HG03558 (cell line): ENCODE measurements at regions not wholly inside any gene's neighbourhood (a gene's known extent, or its start where the extent isn't known, plus 50 kb on each side); places are given as distances from the start of the nearest gene placed in this dataset.

Experiments used
- ATAC-seq: cut with Tn5 transposase; IDR thresholded peaks from one replicate; pipeline ENCODE4 v1.9.1; 2021; ENCODE audit warnings: moderate number of reproducible peaks; ENCODE audit not compliant: unreplicated experiment; ENCODE audit errors: extremely low read depth

DNA sequence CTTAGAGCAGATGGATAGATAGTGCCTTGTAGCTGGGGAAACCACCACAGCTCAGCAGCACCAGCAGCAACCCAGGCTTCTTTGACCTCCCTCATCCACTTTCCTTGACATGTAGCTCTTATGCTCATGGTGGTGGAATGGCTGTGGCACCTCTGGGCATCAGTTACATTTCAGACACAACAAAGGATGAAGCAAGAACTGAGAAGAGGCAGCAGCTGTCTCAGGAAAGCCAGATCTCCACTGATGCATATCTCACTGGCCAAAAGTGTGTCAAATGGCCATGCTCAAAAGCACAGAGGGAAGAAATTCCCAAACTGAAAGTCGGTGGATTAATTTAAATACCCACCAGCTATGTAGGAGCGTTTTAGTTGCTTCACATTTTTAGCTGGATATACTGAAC, 671.4 kb upstream of the SALL1 start:
- ATAC-seq, result no peak

GRCh38 chr16:51821527-51821926, 670.5 kb upstream of the SALL1 start:
- ATAC-seq, result no peak

DNA sequence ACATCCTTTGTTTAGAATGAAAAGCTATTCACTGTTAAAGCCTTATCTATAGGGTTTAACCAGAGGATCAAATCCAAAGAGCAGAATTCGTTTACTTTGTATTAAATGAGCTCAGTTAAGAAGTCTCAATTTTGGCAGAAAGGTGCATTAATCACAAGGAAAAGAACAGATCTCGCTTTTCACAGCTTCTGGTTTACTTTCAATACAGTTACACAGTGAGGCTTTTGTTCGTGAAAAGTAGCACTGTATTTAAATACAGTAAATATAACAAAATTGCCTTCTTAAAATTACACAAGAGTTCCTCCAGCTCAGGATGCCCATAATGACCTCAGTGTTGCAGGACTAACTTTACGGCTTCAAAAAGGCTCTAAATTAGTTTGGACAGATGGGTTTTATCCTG, 669.1 kb upstream of the SALL1 start:
- ATAC-seq, result no peak

- no peak for ATAC-seq
Observed at GRCh38 chr16:51818342-51818944, 667.4 kb upstream of the SALL1 start.

DNA sequence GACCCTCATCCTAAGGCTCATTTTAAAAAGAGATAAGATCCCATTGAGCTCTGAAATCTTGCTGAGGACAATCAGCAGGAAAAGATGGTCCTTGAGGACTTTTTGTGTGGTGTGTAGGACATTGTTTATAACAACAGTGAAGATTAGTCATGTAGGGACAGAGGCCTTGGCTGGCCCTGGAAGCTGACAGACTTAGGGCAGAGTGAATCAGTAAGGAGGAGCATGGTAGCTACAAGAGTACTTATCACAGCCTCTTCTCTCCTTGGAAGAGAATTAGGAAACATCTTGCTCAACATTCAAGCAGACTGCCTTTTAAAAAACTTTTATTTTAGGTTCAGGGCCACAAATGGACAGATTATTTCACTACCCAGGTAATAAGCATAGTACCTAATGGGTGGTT, 665.9 kb upstream of the SALL1 start:
- no peak for ATAC-seq

DNA sequence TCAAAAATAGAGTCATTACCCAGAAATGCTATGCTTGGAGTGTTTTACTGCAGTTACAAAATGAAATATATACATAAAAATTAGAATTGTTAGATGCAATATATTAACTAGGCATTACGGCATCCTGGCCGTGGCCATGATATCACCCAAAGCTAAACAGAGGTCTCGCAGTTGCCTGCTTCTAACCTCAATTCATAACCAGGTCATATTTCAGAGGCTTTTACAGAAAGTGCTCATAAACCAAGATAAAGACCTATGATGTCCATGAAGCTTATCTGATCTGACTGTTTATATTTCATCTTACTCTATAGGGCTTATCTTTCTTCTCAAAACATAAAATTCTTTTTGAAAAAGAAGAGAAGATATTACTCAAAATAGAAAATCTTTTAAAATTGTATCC, 664.5 kb upstream of the SALL1 start:
- no peak for ATAC-seq

DNA sequence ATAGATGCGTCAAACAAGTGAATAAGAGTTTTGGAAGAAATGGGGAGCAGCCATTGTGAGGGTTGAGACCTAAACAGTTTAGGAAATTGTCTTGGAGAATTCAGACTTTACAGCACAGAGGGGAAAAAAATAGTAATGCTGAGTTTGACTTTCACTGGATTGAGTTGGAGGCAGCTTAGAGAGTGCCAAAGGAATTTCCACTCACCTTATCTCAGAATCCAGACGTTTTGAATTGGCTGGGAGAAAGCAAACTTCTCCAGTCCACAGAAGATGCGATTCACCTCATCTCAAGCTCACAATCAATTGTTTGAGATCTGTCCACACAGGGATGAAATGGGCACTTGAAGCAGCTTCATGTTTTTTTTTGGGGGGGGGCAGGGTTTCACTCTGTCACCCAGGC, 663.5 kb upstream of the SALL1 start:
- ATAC-seq, result no peak

- no peak for ATAC-seq
Observed at GRCh38 chr16:51813609-51814008, 662.5 kb upstream of the SALL1 start.

DNA sequence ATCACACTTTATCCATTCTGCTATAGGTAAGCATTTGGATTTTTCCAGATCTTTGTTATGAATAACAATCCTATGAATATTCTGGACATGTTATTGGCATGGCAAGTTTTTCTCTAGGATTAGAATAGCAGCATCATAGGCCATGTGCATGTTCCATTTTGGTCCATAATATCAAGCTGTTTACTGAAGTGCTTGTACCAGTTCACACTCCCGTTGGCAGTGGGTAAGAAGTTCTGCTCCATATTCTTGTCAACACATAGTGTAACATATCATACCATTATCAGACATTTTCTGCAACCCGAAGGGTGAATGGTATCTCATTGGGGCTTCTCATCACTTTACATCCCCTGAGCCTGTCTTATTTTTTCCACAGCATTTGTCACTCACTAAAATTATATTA, 661.9 kb upstream of the SALL1 start:
- ATAC-seq, result no peak

GRCh38 chr16:51807551-51807950, 656.5 kb upstream of the SALL1 start:
- no peak for ATAC-seq

DNA sequence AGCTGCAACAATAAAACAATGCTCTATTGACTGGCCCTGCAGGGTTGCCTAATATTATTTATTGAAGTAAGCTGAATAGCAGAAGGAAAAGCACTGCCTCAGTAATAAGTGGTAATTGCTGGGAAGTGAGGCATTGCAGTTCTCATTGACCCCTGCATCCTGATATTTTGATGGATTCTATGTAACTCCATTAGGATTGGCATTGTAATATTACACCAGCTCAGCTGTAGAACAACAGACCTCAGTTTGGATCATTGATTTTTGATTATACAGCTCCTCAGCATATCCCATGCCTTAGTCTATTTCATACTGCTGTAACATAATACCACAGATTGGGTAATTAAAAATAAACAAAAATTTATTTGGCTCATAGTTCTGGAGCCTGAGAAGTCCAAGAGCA, 650.6 kb upstream of the SALL1 start:
- ATAC-seq, result no peak

DNA sequence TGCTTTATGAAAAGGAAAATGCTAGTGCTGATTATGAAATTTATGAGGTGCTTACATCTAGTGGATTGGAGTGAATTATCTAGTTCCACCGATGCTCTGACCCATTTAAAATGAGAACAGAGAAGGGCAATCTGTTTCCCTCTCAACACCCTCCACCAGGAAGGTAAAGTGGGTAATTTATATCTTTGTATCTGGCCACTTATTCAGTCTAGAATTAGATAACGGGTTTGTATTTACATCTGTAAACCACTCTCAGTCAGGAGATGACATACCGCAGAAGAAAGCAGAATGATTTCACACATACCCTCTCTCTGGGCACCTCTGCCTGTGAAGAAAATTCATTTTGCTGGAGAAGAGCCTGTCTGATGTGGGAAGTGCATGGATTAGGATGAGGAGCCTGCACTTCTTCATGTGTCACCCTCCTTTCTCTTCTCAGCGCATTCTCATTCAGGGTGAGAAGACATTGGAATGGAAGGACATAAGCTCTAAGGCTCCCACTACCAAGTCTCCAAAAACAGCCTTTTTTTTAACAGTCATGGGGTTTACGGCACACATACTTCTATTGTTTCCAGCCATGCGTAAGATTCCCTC, 646.7 kb upstream of the SALL1 start:
- no peak for ATAC-seq

- no peak for ATAC-seq
Observed at GRCh38 chr16:51779240-51779639, 628.2 kb upstream of the SALL1 start.

- no peak for ATAC-seq
Observed at GRCh38 chr16:51773071-51773890, 622.2 kb upstream of the SALL1 start.

DNA sequence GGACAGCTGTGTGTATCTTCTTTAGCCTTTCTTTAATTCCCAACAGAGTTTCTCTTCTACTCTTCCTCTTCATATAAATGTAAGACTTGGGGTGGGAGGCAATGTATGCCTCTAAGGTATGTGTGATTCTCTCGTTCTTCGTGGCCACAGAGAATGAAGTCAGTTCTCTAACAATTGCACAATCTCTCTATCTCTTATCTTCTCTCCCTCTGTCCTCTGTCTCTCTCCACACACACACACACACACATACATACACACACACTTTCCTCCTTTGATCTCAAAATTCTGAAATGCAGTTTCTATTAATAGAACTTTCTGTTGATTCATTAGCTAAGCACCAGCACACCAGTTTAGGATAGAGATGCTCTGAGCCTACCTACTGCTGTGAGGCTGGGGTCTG, 615.7 kb upstream of the SALL1 start:
- no peak for ATAC-seq

GRCh38 chr16:51763072-51763661, 612.1 kb upstream of the SALL1 start:
- ATAC-seq, result no peak

DNA sequence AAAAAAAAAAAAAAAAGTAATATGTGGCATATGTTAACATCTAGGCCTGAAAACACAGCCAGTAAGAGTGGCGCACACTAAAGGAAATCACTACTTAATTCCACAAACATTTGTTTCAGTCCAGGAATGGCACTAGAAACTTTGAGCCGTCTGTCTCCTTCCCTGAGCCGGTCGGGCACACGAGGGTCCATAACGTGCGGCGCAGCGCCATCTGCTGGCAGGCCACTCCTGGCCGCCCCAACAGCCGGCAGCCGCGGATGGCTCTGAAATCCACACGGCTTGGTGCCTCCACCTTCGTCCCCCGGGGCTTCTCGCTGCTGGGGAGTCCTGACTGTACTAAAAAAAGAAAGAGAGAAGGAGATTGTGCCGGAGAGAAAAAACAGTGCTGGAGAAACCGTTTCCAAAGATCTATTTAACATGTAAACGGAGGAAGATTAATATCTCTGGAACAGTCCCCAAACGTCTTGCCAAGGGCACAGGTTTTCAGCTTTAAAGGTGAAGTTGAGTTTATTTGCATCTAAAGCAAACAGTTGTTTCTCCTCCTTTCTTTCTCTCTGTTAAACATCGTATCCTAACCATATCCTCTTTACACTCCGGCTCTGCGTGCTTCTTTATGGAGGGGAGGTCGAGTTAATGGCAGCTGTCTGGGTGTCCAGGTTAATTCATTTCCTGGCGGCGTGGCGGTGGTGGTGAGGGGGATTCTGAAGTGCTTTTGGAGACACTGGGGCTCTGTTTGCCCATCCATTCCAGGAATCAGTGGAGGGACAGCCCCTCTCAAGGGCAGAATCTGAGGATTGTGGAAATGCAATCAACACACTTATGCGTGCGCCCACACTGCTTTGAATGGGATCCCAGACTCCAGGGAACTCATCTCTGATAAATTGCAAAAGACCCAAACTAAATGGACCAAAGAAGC, 611.3 kb upstream of the SALL1 start:
- ATAC-seq, result peak; percentile 76

DNA sequence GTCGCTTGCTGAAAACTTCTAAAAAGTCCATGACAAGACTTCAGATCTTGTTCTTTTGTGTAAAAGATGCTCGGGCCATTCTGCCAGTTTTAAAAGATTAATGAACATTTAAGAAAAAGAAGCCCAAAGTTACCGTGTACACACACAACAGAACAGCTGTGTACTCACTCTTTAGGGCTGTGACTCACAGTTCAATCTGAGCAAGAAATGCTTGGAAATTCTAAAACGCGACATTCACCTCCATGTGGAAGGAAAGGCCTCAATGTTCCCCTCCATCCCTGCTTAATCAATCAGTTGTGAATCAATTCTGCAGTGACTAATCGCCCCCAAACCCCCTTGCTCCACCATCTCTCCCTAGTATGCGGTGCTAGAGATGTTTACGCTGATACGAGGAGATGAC, 609.9 kb upstream of the SALL1 start:
- ATAC-seq, result no peak

GRCh38 chr16:51759999-51760398, 608.9 kb upstream of the SALL1 start:
- ATAC-seq, result no peak

GRCh38 chr16:51759329-51759728, 608.3 kb upstream of the SALL1 start:
- no peak for ATAC-seq
